COLO829 (cell line): ENCODE measurements at regions not wholly inside any gene's neighbourhood (a gene's known extent, or its start where the extent isn't known, plus 50 kb on each side); places are given as distances from the start of the nearest gene placed in this dataset.

ENCODE experiments used
- DNase-seq: peaks from one replicate; pipeline ENCODE4 v3.0.0; 2012; ENCODE audit warnings: low spot score

- DNase-seq = no peak
These were observed 132.1 kb upstream of the MTAP start for GRCh38 chr9:21670374-21670773.

GRCh38 chr9:21672140-21672539 is 130.3 kb upstream of the MTAP start:
- DNase-seq = no peak

GRCh38 chr9:21672761-21673160 is 129.7 kb upstream of the MTAP start:
- DNase-seq = no peak

- DNase-seq = no peak
These were observed 127.5 kb upstream of the MTAP start for GRCh38 chr9:21674894-21675293.

GRCh38 chr9:21677387-21677786 is 125.0 kb upstream of the MTAP start:
- no peak for DNase-seq

GRCh38 chr9:21677834-21678233 is 124.6 kb upstream of the MTAP start:
- peak; percentile 52 for DNase-seq

DNA sequence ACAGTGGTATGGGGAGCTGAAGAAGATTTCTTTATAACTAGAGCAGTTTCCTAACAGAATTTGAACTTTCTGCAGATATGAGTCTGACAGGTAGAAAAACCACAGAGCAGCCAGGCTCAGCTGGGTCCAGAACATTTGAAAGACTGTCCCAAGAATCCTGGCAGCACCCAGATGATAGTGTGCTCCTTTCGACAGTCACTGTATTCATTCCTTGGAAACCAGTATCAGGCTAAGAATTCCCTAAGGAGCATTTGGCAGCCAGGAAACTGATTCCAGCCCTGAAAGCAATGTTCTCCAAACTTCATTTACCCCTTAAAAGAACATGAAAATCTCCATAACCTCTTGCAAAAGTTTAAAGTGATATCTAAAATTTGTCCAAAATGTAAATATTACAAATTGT is 123.0 kb upstream of the MTAP start:
- DNase-seq = no peak

DNA sequence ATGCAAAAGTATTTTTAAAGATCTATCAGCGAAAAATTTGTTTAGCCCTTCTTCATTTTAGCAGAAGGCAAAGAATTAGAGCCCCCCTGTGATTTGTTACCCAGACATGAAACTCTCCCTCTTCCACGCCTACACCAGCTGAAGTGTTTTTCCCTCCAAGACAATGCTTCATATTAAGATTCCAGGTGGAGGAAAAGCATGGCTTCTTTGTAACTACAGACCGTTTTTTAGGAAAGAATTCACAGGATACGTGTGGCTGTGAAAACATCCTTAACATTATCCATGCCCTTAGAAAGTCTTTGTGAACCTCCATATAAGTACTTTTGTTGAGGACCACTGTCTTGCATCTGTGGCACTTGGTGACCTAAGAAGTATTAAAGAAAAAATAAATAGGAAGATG is 121.8 kb upstream of the MTAP start:
- DNase-seq = no peak

- no peak for DNase-seq
These were observed 120.8 kb upstream of the MTAP start for GRCh38 chr9:21681641-21682040.

- no peak for DNase-seq
These were observed 120.1 kb upstream of the MTAP start for GRCh38 chr9:21682381-21682780.

DNA sequence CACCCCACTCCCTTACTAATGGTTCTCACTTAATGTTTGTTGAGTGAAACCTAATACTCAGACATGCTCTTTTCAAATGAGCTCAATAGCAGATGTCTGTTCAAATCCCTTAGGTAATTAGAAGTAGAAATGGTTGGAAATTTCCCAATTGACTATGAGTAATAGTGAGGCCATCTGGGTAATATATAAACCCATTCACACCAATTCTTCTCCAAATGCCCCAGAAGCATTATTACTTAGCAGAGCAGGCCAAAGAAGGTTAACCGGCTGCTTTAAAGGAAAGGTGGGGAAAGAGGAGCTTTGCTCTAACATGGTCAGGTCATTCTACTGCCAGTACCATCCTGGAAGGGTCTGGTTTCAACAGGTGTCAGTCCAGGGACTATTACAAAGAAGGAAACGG is 119.5 kb upstream of the MTAP start:
- DNase-seq = no peak

- DNase-seq = no peak
These were observed 118.8 kb upstream of the MTAP start for GRCh38 chr9:21683484-21684175.

- no peak for DNase-seq
These were observed 118.2 kb upstream of the MTAP start for GRCh38 chr9:21684231-21684630.

DNA sequence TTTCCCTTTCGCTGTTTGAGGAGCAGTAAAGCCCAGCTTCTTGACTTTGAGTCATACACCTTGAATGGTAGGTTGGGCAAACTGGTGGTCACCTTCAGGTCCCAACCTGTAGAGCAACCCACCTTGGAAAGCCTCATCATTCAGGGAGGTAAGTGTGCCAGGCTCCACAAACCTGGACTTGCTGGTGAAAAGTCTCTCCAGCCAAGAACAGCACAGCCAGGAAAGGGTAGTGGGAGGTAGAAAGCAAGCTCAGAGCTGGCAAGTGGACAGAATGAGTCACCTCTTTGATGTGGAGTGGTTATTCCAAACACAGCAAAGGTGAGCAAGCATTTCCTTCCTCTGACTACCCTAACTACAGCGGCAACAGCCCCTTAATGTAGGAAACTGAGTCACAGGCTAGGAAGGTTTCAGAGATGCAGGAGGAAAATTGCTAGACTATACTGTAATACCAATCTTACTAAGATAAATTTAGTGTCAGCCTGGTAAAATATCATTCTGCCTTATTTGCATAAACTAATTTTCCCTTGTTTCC is 117.5 kb upstream of the MTAP start:
- DNase-seq = no peak

DNA sequence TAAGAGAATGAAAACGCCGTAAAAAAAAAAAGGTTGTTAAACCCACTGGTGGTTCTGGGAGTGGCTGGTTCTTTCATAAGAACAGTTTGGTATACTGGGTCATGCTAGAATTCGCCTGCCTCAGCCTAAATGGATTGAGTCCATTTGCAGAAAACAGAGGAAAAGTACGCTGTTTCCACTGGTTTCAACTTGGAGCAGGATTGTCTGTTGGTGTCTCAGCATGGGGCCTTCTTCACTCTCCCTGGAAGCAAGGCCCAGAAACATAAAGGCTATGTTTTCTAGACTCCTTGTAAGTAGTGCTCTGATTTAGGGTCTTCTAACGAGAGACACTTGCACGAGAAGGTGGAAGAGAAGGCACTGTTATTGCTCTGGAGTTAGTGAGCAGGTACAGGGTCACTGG is 116.9 kb upstream of the MTAP start:
- DNase-seq = no peak

DNA sequence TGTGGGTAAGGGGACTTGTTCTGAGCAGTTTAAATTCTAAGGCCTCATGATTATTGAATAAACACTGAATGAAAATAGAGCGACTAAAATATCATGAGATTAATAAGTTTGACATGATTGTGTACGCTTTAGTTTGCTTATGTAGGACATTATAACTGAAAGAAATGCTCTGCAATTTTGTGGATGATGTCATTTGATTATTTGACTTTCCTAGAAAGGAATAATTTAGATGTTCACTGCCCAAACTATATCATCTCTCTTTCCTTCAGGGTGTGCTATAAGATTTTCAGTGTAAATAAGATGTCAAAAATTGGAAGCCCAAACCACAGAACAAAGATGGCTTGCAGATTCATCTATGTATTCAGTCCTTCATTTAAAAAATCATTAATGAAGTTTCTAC is 115.7 kb upstream of the MTAP start:
- no peak for DNase-seq

GRCh38 chr9:21687351-21687750 is 115.1 kb upstream of the MTAP start:
- DNase-seq = no peak

DNA sequence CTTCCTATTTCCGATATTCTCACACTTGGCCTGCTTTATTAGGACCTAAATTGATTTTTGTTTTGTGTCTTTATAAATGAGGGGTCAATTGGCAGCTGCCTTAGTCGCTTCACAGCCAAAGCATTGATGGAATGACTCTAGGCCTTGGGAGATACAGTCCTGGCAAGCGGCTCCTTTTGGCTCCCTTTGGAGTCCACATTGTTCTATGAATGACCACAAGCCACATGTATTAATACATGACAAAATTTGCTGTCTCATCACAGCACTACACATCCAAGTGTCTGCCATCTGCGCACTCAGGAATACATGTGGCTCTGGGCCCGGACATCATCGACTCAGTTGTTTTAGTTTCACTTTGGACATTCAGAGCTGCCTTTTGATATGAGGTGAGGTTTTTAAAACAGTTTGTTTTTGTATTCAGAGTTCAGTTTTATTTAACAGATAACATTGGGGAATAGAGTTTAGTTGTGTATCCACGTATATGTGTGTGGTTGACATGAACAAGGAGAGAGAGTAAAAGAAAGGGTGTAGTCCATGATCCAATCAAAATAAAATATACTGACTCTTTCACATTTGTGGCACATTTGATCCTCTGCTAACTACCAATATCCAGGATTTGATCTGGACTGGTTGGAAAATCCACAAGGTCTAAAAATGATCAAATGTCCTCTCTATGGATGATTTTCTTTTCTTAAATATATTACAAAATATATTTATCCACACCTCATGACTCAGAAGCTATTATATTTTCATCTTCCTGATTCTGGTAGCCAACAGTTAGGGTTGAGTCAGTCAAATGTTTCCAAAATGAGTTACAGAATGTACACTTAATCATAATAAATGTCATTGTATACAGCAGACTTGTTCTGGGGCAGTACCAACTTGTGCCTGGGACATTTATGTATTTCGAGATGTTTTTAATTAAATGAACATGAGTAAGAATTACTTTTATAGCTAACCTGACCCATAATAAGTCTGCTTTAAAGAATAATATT is 114.0 kb upstream of the MTAP start:
- DNase-seq = no peak

DNA sequence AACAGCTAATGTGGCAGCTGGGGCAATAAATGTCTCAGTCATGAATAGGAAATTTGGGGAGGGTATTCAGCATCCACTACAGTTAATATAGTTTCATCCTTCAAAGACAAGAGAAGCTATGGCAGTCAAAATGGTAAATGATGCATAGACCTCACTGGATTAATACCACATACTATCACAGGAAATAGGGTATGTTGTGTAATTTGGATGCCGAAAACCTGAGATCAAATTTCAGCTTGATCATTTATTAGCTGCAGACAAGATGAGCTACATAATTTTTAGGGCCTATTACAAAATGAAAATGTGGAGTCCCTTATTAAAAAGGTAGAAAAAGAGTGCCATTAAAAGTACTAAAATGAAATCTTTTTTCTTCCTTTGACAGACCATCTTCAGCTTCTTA is 112.6 kb upstream of the MTAP start:
- DNase-seq = no peak

- no peak for DNase-seq
These were observed 111.9 kb upstream of the MTAP start for GRCh38 chr9:21690561-21690960.

DNA sequence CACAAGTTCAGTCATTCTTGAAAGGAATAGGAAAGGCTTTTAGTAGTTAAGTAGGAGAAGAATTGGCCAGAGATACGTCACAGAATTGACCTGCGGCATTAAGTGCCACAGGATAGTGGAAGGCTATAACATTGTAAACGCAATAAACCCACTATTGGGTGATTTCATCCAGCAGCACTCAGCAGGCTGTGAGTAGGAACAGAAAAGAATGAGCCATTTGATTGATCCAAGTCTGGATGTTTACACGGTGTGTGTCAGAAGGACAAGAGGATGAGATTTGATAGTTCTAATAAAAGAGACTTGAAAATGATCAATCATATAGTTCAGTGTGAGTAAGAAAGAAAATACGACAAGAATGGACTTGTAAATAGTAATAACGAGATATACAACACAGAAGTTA is 110.0 kb upstream of the MTAP start:
- no peak for DNase-seq

DNA sequence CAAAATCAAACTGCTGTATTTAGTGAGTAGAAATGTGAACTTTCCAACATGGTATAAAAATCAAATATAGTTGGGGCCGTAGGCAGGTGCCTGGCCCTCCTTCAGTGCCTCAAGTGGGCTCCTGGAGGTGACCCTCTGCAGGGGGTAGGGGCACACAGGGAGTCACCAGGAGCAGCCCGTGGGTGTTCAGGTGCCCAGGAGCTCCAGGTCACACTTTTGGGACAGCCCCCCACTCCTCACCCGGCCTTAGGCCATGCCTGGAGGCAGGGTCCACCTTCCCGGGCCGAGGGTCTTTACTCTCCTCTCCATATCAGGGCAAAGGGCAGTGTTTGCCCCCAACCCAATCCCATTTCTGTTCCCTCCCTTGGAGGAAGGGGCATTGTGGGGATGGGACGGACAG is 108.0 kb upstream of the MTAP start:
- DNase-seq = no peak

- DNase-seq = no peak
These were observed 107.0 kb upstream of the MTAP start for GRCh38 chr9:21695443-21695842.
